Neural cell (in vitro differentiated cells): ENCODE measurements at regions not wholly inside any gene's neighbourhood (a gene's known extent, or its start where the extent isn't known, plus 50 kb on each side); places are given as distances from the start of the nearest gene placed in this dataset.

ENCODE experiments used
- H2AFZ ChIP-seq: fragments of 200-600, 300-800 bp; sonication (generic), shearing (Covaris generic); 2 replicates; pipeline ENCODE4 v1.6.0; 2014; ENCODE audit warnings: low read depth, mild to moderate bottlenecking, antibody characterized with exemption, low read length, moderate library complexity
- H3F3A ChIP-seq: fragments of 200-600 bp; shearing (Covaris generic); 2 replicates; pipeline ENCODE4 v1.6.1; 2016; ENCODE audit warnings: mild to moderate bottlenecking, moderate library complexity, mixed read lengths, antibody characterized with exemption, low read length; ENCODE audit not compliant: insufficient read depth, poor library complexity, severe bottlenecking
- H3K27ac ChIP-seq: fragments of 200-600, 300-800 bp; sonication (generic), shearing (Covaris generic); 2 replicates; pipeline ENCODE4 v1.5.1; 2014; ENCODE audit warnings: mild to moderate bottlenecking, low read length, moderate library complexity
- H3K27me3 ChIP-seq: fragments of 300-800, 200-600 bp; sonication (generic), shearing (Covaris generic); 2 replicates; pipeline ENCODE4 v1.6.0; 2014; ENCODE audit warnings: mild to moderate bottlenecking, low read depth, low read length, moderate library complexity; ENCODE audit not compliant: insufficient read depth
- H3K36me3 ChIP-seq: fragments of 300-800, 200-600 bp; sonication (generic), shearing (Covaris generic); 2 replicates; pipeline ENCODE4 v1.5.1; 2014; ENCODE audit warnings: mild to moderate bottlenecking, antibody characterized with exemption, low read length, moderate library complexity; ENCODE audit not compliant: insufficient read depth
- H3K4me2 ChIP-seq: fragments of 300-800, 200-600 bp; sonication (generic), shearing (Covaris generic); 2 replicates; pipeline ENCODE4 v1.6.0; 2014; ENCODE audit warnings: mild to moderate bottlenecking, low read length
- H3K4me3 ChIP-seq: fragments of 300-800, 200-600 bp; sonication (generic), shearing (Covaris generic); 2 replicates; pipeline ENCODE4 v1.5.1; 2014; ENCODE audit warnings: mild to moderate bottlenecking, low read length, moderate library complexity
- H3K79me2 ChIP-seq: fragments of 200-600 bp; shearing (Covaris generic); replicated peaks from 2 replicates; pipeline ENCODE4 v1.6.0; 2014; ENCODE audit warnings: mild to moderate bottlenecking, low read length, moderate library complexity; ENCODE audit not compliant: insufficient read depth
- H3K9ac ChIP-seq: fragments of 300-800, 200-600 bp; sonication (generic), shearing (Covaris generic); 2 replicates; pipeline ENCODE4 v1.6.1; 2016; ENCODE audit warnings: mild to moderate bottlenecking, low read length, mixed read lengths
- H3K9me2 ChIP-seq: fragments of 200-600 bp; shearing (Covaris generic); 2 replicates; pipeline ENCODE4 v1.6.1; 2016; ENCODE audit warnings: mild to moderate bottlenecking, low read length, mixed read lengths; ENCODE audit not compliant: insufficient read depth
- H3K9me3 ChIP-seq: fragments of 200-600, 300-800 bp; sonication (generic), shearing (Covaris generic); 2 replicates; pipeline ENCODE4 v1.6.1; 2016; ENCODE audit warnings: mild to moderate bottlenecking, mixed run types, low read length, moderate library complexity, mixed read lengths
- H4K20me1 ChIP-seq: fragments of 200-600 bp; shearing (Covaris generic); 2 replicates; pipeline ENCODE4 v1.6.1; 2016; ENCODE audit warnings: mild to moderate bottlenecking, mixed run types; ENCODE audit not compliant: insufficient read depth
- CTCF ChIP-seq: fragments of 450-650 bp; IDR thresholded peaks from 2 replicates; pipeline ENCODE4 v1.5.1; 2014; ENCODE audit warnings: antibody characterized with exemption, mild to moderate bottlenecking, moderate library complexity; ENCODE audit not compliant: poor library complexity, severe bottlenecking
- EP300 ChIP-seq: fragments of 450-650 bp; conservative IDR thresholded peaks from 2 replicates; pipeline ENCODE4 v1.6.1; 2014; ENCODE audit warnings: antibody characterized with exemption, mild to moderate bottlenecking, moderate library complexity; ENCODE audit not compliant: poor library complexity, severe bottlenecking
- EZH2 ChIP-seq: fragments of 200-600, 300-800 bp; shearing (Covaris generic), sonication (generic); IDR thresholded peaks from 2 replicates; pipeline ENCODE4 v1.6.1; 2014; ENCODE audit warnings: antibody characterized with exemption, low read length, borderline replicate concordance, mild to moderate bottlenecking; ENCODE audit not compliant: insufficient read depth, poor library complexity, severe bottlenecking
- MXI1 ChIP-seq: fragments of 450-650 bp; conservative IDR thresholded peaks from 2 replicates; pipeline ENCODE4 v1.6.1; 2014; ENCODE audit warnings: antibody characterized with exemption, mild to moderate bottlenecking; ENCODE audit not compliant: poor library complexity, severe bottlenecking
- POLR2AphosphoS5 ChIP-seq: IDR thresholded peaks from 2 replicates; pipeline ENCODE4 v1.6.1; 2012
- RAD21 ChIP-seq: fragments of 450-650 bp; conservative IDR thresholded peaks from 2 replicates; pipeline ENCODE4 v1.6.1; 2014; ENCODE audit warnings: antibody characterized with exemption, mild to moderate bottlenecking, moderate library complexity
- REST ChIP-seq: IDR thresholded peaks from 2 replicates; pipeline ENCODE4 v1.6.1; 2012; ENCODE audit warnings: borderline replicate concordance
- SMC3 ChIP-seq: fragments of 450-650 bp; conservative IDR thresholded peaks from 2 replicates; pipeline ENCODE4 v1.6.1; 2014; ENCODE audit warnings: antibody characterized with exemption, mild to moderate bottlenecking, moderate library complexity; ENCODE audit not compliant: poor library complexity
- TAF1 ChIP-seq: IDR thresholded peaks from 2 replicates; pipeline ENCODE4 v1.6.1; 2012; ENCODE audit warnings: low read depth

- H3K79me2 ChIP-seq, result no peaks in the 10 kb centered on the region
- no peak overlapping the region for H3K4me3 ChIP-seq
- H3K4me2 ChIP-seq, result no peak overlapping the region
- no peaks in the 10 kb centered on the region for H3F3A ChIP-seq
- no peaks in the 10 kb centered on the region for H3K9me2 ChIP-seq
- no peak overlapping the region for H3K27ac ChIP-seq
- no peak for TF ChIP-seq CTCF
- no peak for TF ChIP-seq REST
- TF ChIP-seq MXI1, result no peak
- no peak for TF ChIP-seq RAD21
- no peak for TF ChIP-seq EP300
- TF ChIP-seq TAF1, result no peak
- TF ChIP-seq POLR2AphosphoS5, result no peak
- no peak for TF ChIP-seq SMC3
- no peak for TF ChIP-seq EZH2
- H3K9ac ChIP-seq, result no peak overlapping the region
- no peak overlapping the region for H2AFZ ChIP-seq
- H4K20me1 ChIP-seq, result no peaks in the 10 kb centered on the region
- H3K27me3 ChIP-seq, result no peaks in the 10 kb centered on the region
- H3K36me3 ChIP-seq, result no peaks in the 10 kb centered on the region
- H3K9me3 ChIP-seq, result no peaks in the 10 kb centered on the region
Measured at GRCh38 chr4:181151856-181152255, 1091.3 kb upstream of the TENM3 start.

- Histone ChIP-seq H3K4me2 (no peak overlapping the region), H2AFZ (no peak overlapping the region), H3K36me3 (no peaks in the 10 kb centered on the region), H3K9ac (no peak overlapping the region), H3K27me3 (no peaks in the 10 kb centered on the region), H4K20me1 (no peaks in the 10 kb centered on the region), H3K79me2 (no peaks in the 10 kb centered on the region), H3K4me3 (no peak overlapping the region), H3K9me2 (no peaks in the 10 kb centered on the region), H3K27ac (no peak overlapping the region), H3F3A (no peaks in the 10 kb centered on the region), H3K9me3 (no peaks in the 10 kb centered on the region)
- no peak for TF ChIP-seq EP300
- TF ChIP-seq EZH2, result no peak
- no peak for TF ChIP-seq SMC3
- no peak for TF ChIP-seq RAD21
- no peak for TF ChIP-seq REST
- no peak for TF ChIP-seq POLR2AphosphoS5
- no peak for TF ChIP-seq CTCF
- TF ChIP-seq MXI1, result no peak
- TF ChIP-seq TAF1, result no peak
Measured at GRCh38 chr4:181157647-181158046, 1085.6 kb upstream of the TENM3 start.
